HFFc6 (cell line): ENCODE measurements at regions not wholly inside any gene's neighbourhood (a gene's known extent, or its start where the extent isn't known, plus 50 kb on each side); places are given as distances from the start of the nearest gene placed in this dataset.

Experiments
- DNase-seq: peaks from one replicate; pipeline ENCODE4 v3.0.0-alpha.2; 2018
- H3K27ac Mint-ChIP-seq: 2 replicates; pipeline ENCODE4 v1.8.0; 2020; ENCODE audit warnings: mild to moderate bottlenecking, mixed read lengths
- H3K27me3 Mint-ChIP-seq: 2 replicates; pipeline ENCODE4 v1.8.0; 2021; ENCODE audit warnings: mild to moderate bottlenecking, moderate library complexity, mixed read lengths; ENCODE audit not compliant: insufficient read depth
- H3K36me3 Mint-ChIP-seq: 2 replicates; pipeline ENCODE4 v1.8.0; 2021; ENCODE audit warnings: low read depth, mixed read lengths
- H3K4me1 Mint-ChIP-seq: 2 replicates; pipeline ENCODE4 v1.8.0; 2020; ENCODE audit warnings: low read depth, mixed read lengths
- H3K4me3 Mint-ChIP-seq: 2 replicates; pipeline ENCODE4 v1.8.0; 2020; ENCODE audit warnings: mild to moderate bottlenecking, moderate library complexity, mixed read lengths
- H3K9me3 Mint-ChIP-seq: 2 replicates; pipeline ENCODE4 v1.8.0; 2020; ENCODE audit warnings: mild to moderate bottlenecking, mixed read lengths
- TF ChIP-seq, protein P1 (sequence below): fragments of 200-600 bp; sonication (generic); IDR thresholded peaks from 2 replicates; pipeline ENCODE4 v1.5.0; 2021; ENCODE audit warnings: antibody characterized with exemption, mild to moderate bottlenecking

DNA sequence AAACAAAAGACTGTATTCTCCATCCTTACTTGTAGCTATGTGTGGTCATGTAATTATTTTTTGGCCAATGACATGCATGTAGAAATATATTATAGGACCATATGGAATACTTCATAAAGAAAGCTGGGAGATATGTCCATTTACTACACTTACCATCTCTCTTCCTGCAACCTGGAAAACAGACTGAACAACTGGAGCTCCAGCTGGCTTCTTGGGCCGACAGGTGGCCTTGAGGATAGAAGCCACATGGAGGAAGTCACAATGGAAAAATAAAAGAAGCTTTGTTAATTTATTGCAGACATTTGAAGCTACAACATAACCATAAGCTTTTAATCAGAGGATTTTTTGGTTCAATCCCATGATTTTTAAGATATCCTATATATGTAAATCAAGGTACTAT, 167.9 kb upstream of the CBLB start:
- Mint-ChIP-seq H3K27me3 (no peaks in the 10 kb centered on the region), H3K27ac (no peak overlapping the region), H3K4me3 (no peak overlapping the region), H3K36me3 (peaks cover 12% of the 10 kb centered on the region), H3K9me3 (no peaks in the 10 kb centered on the region; the same call in 1 of the 2 replicates), H3K4me1 (peaks cover 9% of the 10 kb centered on the region; the same call in 1 of the 2 replicates)
- TF ChIP-seq, protein P1, sequence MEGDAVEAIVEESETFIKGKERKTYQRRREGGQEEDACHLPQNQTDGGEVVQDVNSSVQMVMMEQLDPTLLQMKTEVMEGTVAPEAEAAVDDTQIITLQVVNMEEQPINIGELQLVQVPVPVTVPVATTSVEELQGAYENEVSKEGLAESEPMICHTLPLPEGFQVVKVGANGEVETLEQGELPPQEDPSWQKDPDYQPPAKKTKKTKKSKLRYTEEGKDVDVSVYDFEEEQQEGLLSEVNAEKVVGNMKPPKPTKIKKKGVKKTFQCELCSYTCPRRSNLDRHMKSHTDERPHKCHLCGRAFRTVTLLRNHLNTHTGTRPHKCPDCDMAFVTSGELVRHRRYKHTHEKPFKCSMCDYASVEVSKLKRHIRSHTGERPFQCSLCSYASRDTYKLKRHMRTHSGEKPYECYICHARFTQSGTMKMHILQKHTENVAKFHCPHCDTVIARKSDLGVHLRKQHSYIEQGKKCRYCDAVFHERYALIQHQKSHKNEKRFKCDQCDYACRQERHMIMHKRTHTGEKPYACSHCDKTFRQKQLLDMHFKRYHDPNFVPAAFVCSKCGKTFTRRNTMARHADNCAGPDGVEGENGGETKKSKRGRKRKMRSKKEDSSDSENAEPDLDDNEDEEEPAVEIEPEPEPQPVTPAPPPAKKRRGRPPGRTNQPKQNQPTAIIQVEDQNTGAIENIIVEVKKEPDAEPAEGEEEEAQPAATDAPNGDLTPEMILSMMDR, result no peak
- DNase-seq, result no peak

- Mint-ChIP-seq H3K9me3 (no peaks in the 10 kb centered on the region; the same call in 1 of the 2 replicates), H3K4me3 (no peak overlapping the region), H3K27ac (no peak overlapping the region), H3K4me1 (peaks cover 29% of the 10 kb centered on the region), H3K27me3 (no peaks in the 10 kb centered on the region), H3K36me3 (0 out of 2 replicates have a peak, but pooled peaks cover 7% of the 10 kb centered on the region)
- TF ChIP-seq, protein P1, result no peak
- DNase-seq, result no peak
These were observed 178.4 kb upstream of the CBLB start for GRCh38 chr3:106047221-106047620.

DNA sequence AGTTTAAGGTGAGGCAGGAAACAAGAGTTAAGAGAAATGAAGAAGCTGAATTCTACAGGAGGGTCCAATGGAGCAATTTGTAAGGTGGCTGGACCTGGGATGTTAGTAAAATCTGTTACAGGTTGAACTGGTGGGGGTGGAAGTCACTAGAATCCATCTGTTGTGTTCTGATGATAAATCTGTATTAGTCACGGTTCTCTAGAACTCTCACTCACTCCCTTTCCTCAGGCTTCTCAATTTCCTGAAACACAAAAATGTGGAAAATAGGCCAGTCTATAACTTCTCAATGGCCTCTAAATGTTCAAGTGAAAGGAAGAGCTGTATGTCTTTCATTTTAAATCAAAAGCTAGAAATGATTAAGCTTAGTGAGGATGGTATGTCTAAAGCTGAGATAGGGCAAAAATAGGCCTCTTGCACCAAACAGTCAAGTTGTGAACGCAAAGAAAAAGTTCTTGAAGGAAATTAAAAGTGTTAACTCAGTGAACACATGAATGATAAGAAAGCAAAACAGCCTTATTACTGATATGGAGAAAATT, 180.2 kb upstream of the CBLB start:
- Mint-ChIP-seq H3K27ac (peak overlapping the region; percentile 36; the same call in 1 of the 2 replicates), H3K4me3 (no peak overlapping the region), H3K9me3 (no peaks in the 10 kb centered on the region), H3K27me3 (no peaks in the 10 kb centered on the region), H3K36me3 (0 out of 2 replicates have a peak, but pooled peaks cover 7% of the 10 kb centered on the region), H3K4me1 (peaks cover 29% of the 10 kb centered on the region)
- TF ChIP-seq, protein P1, result no peak
- no peak for DNase-seq

DNA sequence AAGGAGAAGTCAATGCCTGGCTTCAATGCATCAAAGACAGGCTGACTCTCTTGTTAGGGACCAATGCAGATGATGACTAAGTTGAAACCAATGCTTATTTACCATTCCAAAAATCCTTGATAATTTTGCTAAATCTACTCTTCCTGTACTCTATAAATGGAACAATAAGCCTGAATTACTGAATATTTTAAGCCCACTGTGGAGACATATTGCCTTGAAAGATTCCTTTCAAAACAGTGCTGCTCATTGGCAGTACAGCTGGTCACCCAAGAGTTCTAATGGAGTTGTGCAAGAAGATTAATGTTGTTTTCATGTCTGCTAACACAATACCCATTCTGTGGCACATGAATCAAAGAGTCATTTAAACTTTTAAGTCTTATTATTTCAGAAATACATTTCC, 181.0 kb upstream of the CBLB start:
- Mint-ChIP-seq H3K36me3 (0 out of 2 replicates have a peak, but pooled peaks cover 7% of the 10 kb centered on the region), H3K4me1 (peaks cover 29% of the 10 kb centered on the region), H3K4me3 (no peak overlapping the region), H3K27ac (no peak overlapping the region), H3K9me3 (no peaks in the 10 kb centered on the region), H3K27me3 (no peaks in the 10 kb centered on the region)
- DNase-seq, result no peak
- TF ChIP-seq, protein P1, result no peak

DNA sequence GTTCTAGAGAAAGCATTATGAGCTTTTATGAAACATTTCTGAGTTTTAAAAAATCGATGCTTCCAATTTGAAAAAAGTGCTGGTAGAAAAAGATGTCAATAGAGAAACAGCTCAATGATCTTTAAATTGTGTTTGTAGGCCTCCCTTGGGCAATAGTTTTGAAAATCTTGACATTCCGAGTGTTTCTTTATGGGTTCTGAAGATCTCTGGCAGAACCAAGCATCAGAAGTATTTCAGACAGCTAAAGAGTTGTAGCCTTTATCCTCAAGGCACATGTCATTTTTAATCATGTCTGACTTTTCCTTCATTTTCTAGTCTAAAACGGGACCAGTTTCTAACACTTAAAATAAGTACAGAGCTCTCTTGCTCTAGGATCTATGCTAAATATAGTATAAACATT, 188.1 kb upstream of the CBLB start:
- no peak overlapping the region for H3K27ac Mint-ChIP-seq
- H3K27me3 Mint-ChIP-seq, result no peaks in the 10 kb centered on the region
- no peak overlapping the region for H3K4me3 Mint-ChIP-seq
- no peaks in the 10 kb centered on the region for H3K36me3 Mint-ChIP-seq
- DNase-seq, result no peak
- TF ChIP-seq, protein P1, result no peak
- H3K4me1 Mint-ChIP-seq, result peaks cover 7% of the 10 kb centered on the region; the same call in 1 of the 2 replicates
- no peaks in the 10 kb centered on the region for H3K9me3 Mint-ChIP-seq

- H3K36me3 Mint-ChIP-seq, result no peaks in the 10 kb centered on the region
- no peaks in the 10 kb centered on the region for H3K27me3 Mint-ChIP-seq
- TF ChIP-seq, protein P1, result no peak
- H3K9me3 Mint-ChIP-seq, result no peaks in the 10 kb centered on the region
- DNase-seq, result no peak
- no peak overlapping the region for H3K27ac Mint-ChIP-seq
- peaks cover 7% of the 10 kb centered on the region; the same call in 1 of the 2 replicates for H3K4me1 Mint-ChIP-seq
- no peak overlapping the region for H3K4me3 Mint-ChIP-seq
These were observed 189.7 kb upstream of the CBLB start for GRCh38 chr3:106058475-106058874.
